D721Med (cell line): ENCODE measurements at regions not wholly inside any gene's neighbourhood (a gene's known extent, or its start where the extent isn't known, plus 50 kb on each side); places are given as distances from the start of the nearest gene placed in this dataset.

Experiments used
- DNase-seq: peaks from one replicate; pipeline ENCODE4 v3.0.0; 2011; ENCODE audit warnings: low spot score; ENCODE audit not compliant: insufficient read length
- FAIRE-seq: peaks from 2 replicates; lab custom pipeline; 2011; peaks lifted over from hg19 to GRCh38; lab: Jason Lieb, UNC
- TF ChIP-seq, protein P1 (sequence below): IDR thresholded peaks from 2 replicates; pipeline ENCODE4 v1.5.1; 2012; ENCODE audit warnings: mild to moderate bottlenecking, control low read depth; ENCODE audit not compliant: insufficient read depth; ENCODE audit errors: missing control alignments

DNA sequence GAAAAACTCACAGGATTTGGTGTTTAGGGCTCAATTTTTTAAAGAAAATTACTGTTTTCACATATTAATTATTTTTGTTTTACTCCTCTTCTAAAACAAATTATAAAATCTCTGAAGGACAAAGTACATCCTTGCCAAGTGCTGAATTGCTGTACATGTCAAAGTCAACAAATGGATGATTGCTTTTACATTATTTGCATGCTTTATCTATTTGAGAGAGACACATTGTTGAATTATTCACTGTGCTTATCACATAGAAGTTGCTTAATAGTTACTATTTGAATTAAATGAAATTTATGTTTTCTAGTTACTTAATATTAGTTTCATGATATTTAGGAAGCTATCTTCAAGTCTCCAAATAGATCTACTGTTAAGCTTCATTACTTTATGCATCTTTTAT lies 318.6 kb upstream of the PTCHD4 start:
- TF ChIP-seq, protein P1, sequence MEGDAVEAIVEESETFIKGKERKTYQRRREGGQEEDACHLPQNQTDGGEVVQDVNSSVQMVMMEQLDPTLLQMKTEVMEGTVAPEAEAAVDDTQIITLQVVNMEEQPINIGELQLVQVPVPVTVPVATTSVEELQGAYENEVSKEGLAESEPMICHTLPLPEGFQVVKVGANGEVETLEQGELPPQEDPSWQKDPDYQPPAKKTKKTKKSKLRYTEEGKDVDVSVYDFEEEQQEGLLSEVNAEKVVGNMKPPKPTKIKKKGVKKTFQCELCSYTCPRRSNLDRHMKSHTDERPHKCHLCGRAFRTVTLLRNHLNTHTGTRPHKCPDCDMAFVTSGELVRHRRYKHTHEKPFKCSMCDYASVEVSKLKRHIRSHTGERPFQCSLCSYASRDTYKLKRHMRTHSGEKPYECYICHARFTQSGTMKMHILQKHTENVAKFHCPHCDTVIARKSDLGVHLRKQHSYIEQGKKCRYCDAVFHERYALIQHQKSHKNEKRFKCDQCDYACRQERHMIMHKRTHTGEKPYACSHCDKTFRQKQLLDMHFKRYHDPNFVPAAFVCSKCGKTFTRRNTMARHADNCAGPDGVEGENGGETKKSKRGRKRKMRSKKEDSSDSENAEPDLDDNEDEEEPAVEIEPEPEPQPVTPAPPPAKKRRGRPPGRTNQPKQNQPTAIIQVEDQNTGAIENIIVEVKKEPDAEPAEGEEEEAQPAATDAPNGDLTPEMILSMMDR: no peak
- no peak for DNase-seq
- no peak for FAIRE-seq

DNA sequence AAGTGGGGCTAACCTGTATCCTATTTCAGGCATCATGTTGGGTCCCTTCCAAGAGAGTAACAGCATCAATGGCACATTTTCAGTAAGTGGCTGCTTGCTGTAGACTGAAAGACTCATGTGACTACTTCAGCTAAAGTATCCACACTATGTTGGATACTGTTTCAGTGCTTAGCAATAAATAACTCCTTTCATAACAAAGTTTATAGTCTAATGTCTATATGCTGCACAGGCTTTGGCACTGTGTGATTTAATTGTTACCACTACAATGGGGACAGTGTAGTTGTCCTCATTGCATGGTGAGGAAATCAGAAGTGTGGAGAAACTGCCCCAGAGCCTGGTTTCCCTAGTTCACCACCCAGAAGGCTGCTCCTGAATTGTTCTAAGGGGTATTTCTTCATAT lies 318.0 kb upstream of the PTCHD4 start:
- TF ChIP-seq, protein P1: no peak
- DNase-seq (no peak), FAIRE-seq (no peak)

GRCh38 chr6:48426636-48427035 lies 315.6 kb upstream of the PTCHD4 start:
- FAIRE-seq (no peak), DNase-seq (no peak)
- TF ChIP-seq, protein P1: no peak

DNA sequence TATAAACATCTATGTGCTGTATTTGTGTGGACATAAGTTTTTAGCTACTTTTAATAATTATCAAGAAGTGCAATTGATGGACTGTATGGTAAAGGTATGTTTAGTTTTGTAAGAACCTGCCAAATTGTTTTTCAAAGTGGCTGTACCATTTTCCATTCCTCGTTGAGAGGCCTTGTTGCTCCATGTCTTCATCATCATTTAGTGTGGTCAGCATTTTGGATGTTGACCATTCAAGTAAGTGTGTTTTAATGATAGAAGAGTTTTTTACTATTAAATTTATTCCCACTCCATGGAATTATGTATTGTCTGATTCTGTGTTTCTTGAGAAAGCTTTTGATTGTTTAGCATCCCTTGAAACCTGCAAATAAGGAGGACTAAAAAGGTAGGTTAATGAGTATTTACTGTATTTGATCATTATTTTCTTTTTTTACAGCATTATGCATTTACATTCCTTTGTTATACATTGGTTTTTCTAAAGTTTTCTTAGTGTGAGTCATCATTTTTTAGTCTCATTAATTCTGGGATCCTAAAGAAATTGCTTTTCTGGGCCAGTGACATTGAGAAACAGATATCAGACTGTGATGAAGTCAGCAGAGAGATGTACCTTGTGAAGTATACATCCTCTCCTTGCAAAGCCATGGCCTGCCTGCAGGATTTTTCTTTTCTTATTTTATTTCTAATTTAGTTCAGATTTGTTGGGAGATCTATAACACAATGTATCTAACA lies 312.8 kb upstream of the PTCHD4 start:
- DNase-seq (no peak), FAIRE-seq (no peak)
- TF ChIP-seq, protein P1: no peak

- no peak for FAIRE-seq
- TF ChIP-seq, protein P1: no peak
Observed at GRCh38 chr6:48419992-48420391, 309.0 kb upstream of the PTCHD4 start.

GRCh38 chr6:48417927-48418326 lies 306.9 kb upstream of the PTCHD4 start:
- DNase-seq: no peak
- TF ChIP-seq, protein P1: no peak
- FAIRE-seq: no peak

More at GRCh38 chr6:48419992-48420391, 309.0 kb upstream of the PTCHD4 start:
- DNase-seq: no peak

DNA sequence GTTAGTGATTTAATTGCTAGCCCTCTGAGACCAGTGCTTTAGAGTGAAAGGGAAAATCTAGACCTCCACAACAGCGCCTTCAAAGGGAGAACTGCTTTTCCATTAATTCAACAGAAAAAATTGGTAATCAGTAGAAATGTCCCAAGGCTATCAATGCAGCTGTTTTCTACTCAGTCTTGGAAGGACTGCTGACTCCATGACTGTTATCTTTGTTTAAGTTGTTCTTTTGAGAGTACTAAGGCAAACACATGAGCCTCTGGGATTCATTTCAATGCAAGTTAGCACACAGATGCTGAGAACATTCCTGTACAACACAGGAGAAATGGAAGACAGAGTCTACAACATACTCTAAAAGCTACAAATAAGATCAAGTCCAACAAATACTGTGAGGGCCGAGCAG lies 301.7 kb upstream of the PTCHD4 start:
- TF ChIP-seq, protein P1: no peak
- FAIRE-seq (no peak), DNase-seq (no peak)
